Hematopoietic multipotent progenitor cell treated with erythropoietin and hydrocortisone succinate and interleukin-3 and kit ligand, for 15 days (in vitro differentiated cells): ENCODE measurements at regions not wholly inside any gene's neighbourhood (a gene's known extent, or its start where the extent isn't known, plus 50 kb on each side); places are given as distances from the start of the nearest gene placed in this dataset.
A peak's percentile ranks its signal among the peaks of the same experiment; 100 is the strongest.
"Not testable (repeated sequence)": the region's sequence is repeated elsewhere in the genome, so short reads cannot be mapped to it uniquely, and the experiment has no call there.

Source experiments
- DNase-seq: peaks from one replicate; pipeline ENCODE4 v3.0.0-alpha.2; 2015; ENCODE audit warnings: low spot score

- no peak for DNase-seq
These were observed 684.2 kb upstream of the SPRY2 start for GRCh38 chr13:81025091-81025490.

- no peak for DNase-seq
These were observed 680.4 kb upstream of the SPRY2 start for GRCh38 chr13:81021284-81021840.

- no peak for DNase-seq
These were observed 679.1 kb upstream of the SPRY2 start for GRCh38 chr13:81020010-81020409.

GRCh38 chr13:81018936-81019335 is 678.0 kb upstream of the SPRY2 start:
- DNase-seq: no peak

- DNase-seq: peak; percentile 2
These were observed 676.7 kb upstream of the SPRY2 start for GRCh38 chr13:81017513-81018152.

- no peak for DNase-seq
These were observed 671.1 kb upstream of the SPRY2 start for GRCh38 chr13:81012031-81012430.

GRCh38 chr13:81001828-81002385 is 661.0 kb upstream of the SPRY2 start:
- DNase-seq: no peak

- DNase-seq: not testable (repeated sequence)
These were observed 657.7 kb upstream of the SPRY2 start for GRCh38 chr13:80998603-80999002.

- no peak for DNase-seq
These were observed 648.8 kb upstream of the SPRY2 start for GRCh38 chr13:80989747-80990146.

GRCh38 chr13:80989241-80989640 is 648.3 kb upstream of the SPRY2 start:
- DNase-seq: no peak

- DNase-seq: no peak
These were observed 647.6 kb upstream of the SPRY2 start for GRCh38 chr13:80988391-80989151.

- peak; percentile 27 for DNase-seq
These were observed 638.2 kb upstream of the SPRY2 start for GRCh38 chr13:80979035-80979641.

- no peak for DNase-seq
These were observed 636.2 kb upstream of the SPRY2 start for GRCh38 chr13:80977168-80977567.

GRCh38 chr13:80975903-80976302 is 635.0 kb upstream of the SPRY2 start:
- DNase-seq: no peak

- no peak for DNase-seq
These were observed 632.8 kb upstream of the SPRY2 start for GRCh38 chr13:80973721-80974120.

- DNase-seq: no peak
These were observed 632.0 kb upstream of the SPRY2 start for GRCh38 chr13:80972857-80973478.

GRCh38 chr13:80965097-80965496 is 624.2 kb upstream of the SPRY2 start:
- DNase-seq: no peak

- DNase-seq: no peak
These were observed 621.9 kb upstream of the SPRY2 start for GRCh38 chr13:80962855-80963254.

- DNase-seq: no peak
These were observed 621.2 kb upstream of the SPRY2 start for GRCh38 chr13:80962173-80962572.

GRCh38 chr13:80957019-80957655 is 616.2 kb upstream of the SPRY2 start:
- no peak for DNase-seq

- DNase-seq: no peak
These were observed 614.6 kb upstream of the SPRY2 start for GRCh38 chr13:80955501-80955900.

GRCh38 chr13:80952158-80952557 is 611.2 kb upstream of the SPRY2 start:
- no peak for DNase-seq
